ENCODE measurements at regions not wholly inside any gene's neighbourhood (a gene's known extent, or its start where the extent isn't known, plus 50 kb on each side); places are given as distances from the start of the nearest gene placed in this dataset.

- Histone ChIP-seq H2BK120ac (ENCODE audit: low read depth, low read length) (no peak overlapping the region), H3K4ac (ENCODE audit: low read depth, low read length) (no peak overlapping the region), H3K36me3 (ENCODE audit: control insufficient read depth, insufficient read depth, low read length) (no peaks in the 10 kb centered on the region), H3K27me3 (ENCODE audit: insufficient read depth, low read length, poor library complexity) (no peaks in the 10 kb centered on the region), H3K4me3 (ENCODE audit: low read length) (no peak overlapping the region), H4K8ac (ENCODE audit: low read depth, low read length) (no peak overlapping the region), H3K79me2 (ENCODE audit: control insufficient read depth, insufficient read depth, low read length) (no peaks in the 10 kb centered on the region), H3K4me1 (ENCODE audit: control insufficient read depth, low read depth, low read length) (no peaks in the 10 kb centered on the region), H3K18ac (ENCODE audit: low read length) (no peak overlapping the region), H2AK5ac (ENCODE audit: low read length) (no peak overlapping the region), H3K27ac (ENCODE audit: low read depth, low read length) (no peak overlapping the region), H2BK5ac (ENCODE audit: low read length) (no peak overlapping the region), H3K23ac (ENCODE audit: low read length) (no peak overlapping the region), H2BK15ac (replicated peaks; ENCODE audit: low read depth) (no peak overlapping the region), H4K5ac (ENCODE audit: low read length) (no peak overlapping the region), H3K56ac (ENCODE audit: low read length) (no peak overlapping the region), H3K9ac (ENCODE audit: low read length) (no peak overlapping the region), H3K79me1 (ENCODE audit: low read length) (no peaks in the 10 kb centered on the region), H3K4me2 (ENCODE audit: low read length) (no peak overlapping the region)
- DNase-seq = no peak
- no CpG with 5 or more reads among the region's 12 CpGs for WGBS (ENCODE audit: extremely low coverage, insufficient coverage, low lambda C conversion rate)
Observed at GRCh38 chr1:143619851-143620250, 351.9 kb downstream of the FAM72C start.

DNA sequence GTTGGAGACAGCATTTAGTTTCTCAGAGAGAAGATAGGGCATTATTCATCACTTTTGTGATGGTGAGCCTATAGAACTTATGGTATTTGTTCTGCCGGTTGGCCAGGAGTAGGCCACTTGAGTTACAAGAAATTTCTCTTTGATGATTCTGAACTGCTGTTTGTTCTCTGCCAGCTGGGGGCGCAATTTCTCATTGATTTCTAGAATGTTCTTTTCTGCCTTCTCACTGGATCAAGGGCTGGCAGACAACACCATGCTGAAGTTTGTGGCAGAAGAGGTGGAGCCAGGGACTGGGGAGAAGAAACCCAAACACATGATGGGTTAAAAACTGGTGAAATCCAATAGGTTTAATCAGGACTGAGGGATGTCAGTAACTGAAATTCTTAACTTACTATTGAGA is 360.6 kb downstream of the FAM72C start:
- Histone ChIP-seq H3K27me3 (ENCODE audit: insufficient read depth, low read length, poor library complexity) (no peaks in the 10 kb centered on the region), H3K4me1 (ENCODE audit: control insufficient read depth, low read depth, low read length) (no peaks in the 10 kb centered on the region), H2AK5ac (ENCODE audit: low read length) (no peak overlapping the region), H4K8ac (ENCODE audit: low read depth, low read length) (no peak overlapping the region), H4K5ac (ENCODE audit: low read length) (no peak overlapping the region), H3K79me2 (ENCODE audit: control insufficient read depth, insufficient read depth, low read length) (no peaks in the 10 kb centered on the region), H3K79me1 (ENCODE audit: low read length) (no peaks in the 10 kb centered on the region), H3K4ac (ENCODE audit: low read depth, low read length) (no peak overlapping the region), H3K36me3 (ENCODE audit: control insufficient read depth, insufficient read depth, low read length) (no peaks in the 10 kb centered on the region), H3K4me3 (ENCODE audit: low read length) (no peak overlapping the region), H3K9ac (ENCODE audit: low read length) (no peak overlapping the region), H3K27ac (ENCODE audit: low read depth, low read length) (no peak overlapping the region), H3K23ac (ENCODE audit: low read length) (no peak overlapping the region), H3K56ac (ENCODE audit: low read length) (no peak overlapping the region), H3K18ac (ENCODE audit: low read length) (no peak overlapping the region), H2BK15ac (replicated peaks; ENCODE audit: low read depth) (no peak overlapping the region), H2BK5ac (ENCODE audit: low read length) (no peak overlapping the region), H2BK120ac (ENCODE audit: low read depth, low read length) (no peak overlapping the region), H3K4me2 (ENCODE audit: low read length) (no peak overlapping the region)
- no CpG with 5 or more reads among the region's 2 CpGs for WGBS (ENCODE audit: extremely low coverage, insufficient coverage, low lambda C conversion rate)
- peak; percentile 6 for DNase-seq

GRCh38 chr1:143610196-143610595 is 361.6 kb downstream of the FAM72C start:
- H3K23ac ChIP-seq (ENCODE audit: low read length) = no peak overlapping the region
- DNase-seq = no peak
- H4K8ac ChIP-seq (ENCODE audit: low read depth, low read length) = no peak overlapping the region
- no CpG with 5 or more reads among the region's 11 CpGs for WGBS (ENCODE audit: extremely low coverage, insufficient coverage, low lambda C conversion rate)
- H2BK15ac ChIP-seq (replicated peaks; ENCODE audit: low read depth) = no peak overlapping the region
- H3K9ac ChIP-seq (ENCODE audit: low read length) = no peak overlapping the region
- H2AK5ac ChIP-seq (ENCODE audit: low read length) = no peak overlapping the region
- no peak overlapping the region for H3K18ac ChIP-seq (ENCODE audit: low read length)
- H3K4me3 ChIP-seq (ENCODE audit: low read length) = no peak overlapping the region
- no peak overlapping the region for H2BK120ac ChIP-seq (ENCODE audit: low read depth, low read length)
- no peak overlapping the region for H3K56ac ChIP-seq (ENCODE audit: low read length)
- no peaks in the 10 kb centered on the region for H3K4me1 ChIP-seq (ENCODE audit: control insufficient read depth, low read depth, low read length)
- no peak overlapping the region for H2BK5ac ChIP-seq (ENCODE audit: low read length)
- H3K4ac ChIP-seq (ENCODE audit: low read depth, low read length) = no peak overlapping the region
- H3K27me3 ChIP-seq (ENCODE audit: insufficient read depth, low read length, poor library complexity) = no peaks in the 10 kb centered on the region
- H3K27ac ChIP-seq (ENCODE audit: low read depth, low read length) = no peak overlapping the region
- H3K36me3 ChIP-seq (ENCODE audit: control insufficient read depth, insufficient read depth, low read length) = no peaks in the 10 kb centered on the region
- no peak overlapping the region for H4K5ac ChIP-seq (ENCODE audit: low read length)
- H3K79me2 ChIP-seq (ENCODE audit: control insufficient read depth, insufficient read depth, low read length) = no peaks in the 10 kb centered on the region
- H3K4me2 ChIP-seq (ENCODE audit: low read length) = no peak overlapping the region
- H3K79me1 ChIP-seq (ENCODE audit: low read length) = no peaks in the 10 kb centered on the region

GRCh38 chr1:143604887-143605286 is 366.9 kb downstream of the FAM72C start:
- H2BK5ac ChIP-seq (ENCODE audit: low read length) = no peak overlapping the region
- no peak overlapping the region for H3K4ac ChIP-seq (ENCODE audit: low read depth, low read length)
- H3K27me3 ChIP-seq (ENCODE audit: insufficient read depth, low read length, poor library complexity) = no peaks in the 10 kb centered on the region
- H4K8ac ChIP-seq (ENCODE audit: low read depth, low read length) = no peak overlapping the region
- H3K79me2 ChIP-seq (ENCODE audit: control insufficient read depth, insufficient read depth, low read length) = no peaks in the 10 kb centered on the region
- no peak overlapping the region for H3K4me3 ChIP-seq (ENCODE audit: low read length)
- H3K23ac ChIP-seq (ENCODE audit: low read length) = no peak overlapping the region
- H3K56ac ChIP-seq (ENCODE audit: low read length) = no peak overlapping the region
- DNase-seq = no peak
- no peaks in the 10 kb centered on the region for H3K79me1 ChIP-seq (ENCODE audit: low read length)
- H3K36me3 ChIP-seq (ENCODE audit: control insufficient read depth, insufficient read depth, low read length) = no peaks in the 10 kb centered on the region
- H4K5ac ChIP-seq (ENCODE audit: low read length) = no peak overlapping the region
- no peak overlapping the region for H2AK5ac ChIP-seq (ENCODE audit: low read length)
- H3K27ac ChIP-seq (ENCODE audit: low read depth, low read length) = no peak overlapping the region
- H3K4me2 ChIP-seq (ENCODE audit: low read length) = no peak overlapping the region
- no peak overlapping the region for H2BK120ac ChIP-seq (ENCODE audit: low read depth, low read length)
- H2BK15ac ChIP-seq (replicated peaks; ENCODE audit: low read depth) = no peak overlapping the region
- H3K9ac ChIP-seq (ENCODE audit: low read length) = no peak overlapping the region
- H3K18ac ChIP-seq (ENCODE audit: low read length) = no peak overlapping the region
- H3K4me1 ChIP-seq (ENCODE audit: control insufficient read depth, low read depth, low read length) = no peaks in the 10 kb centered on the region

GRCh38 chr1:143584508-143584907 is 387.3 kb downstream of the FAM72C start:
- H2BK120ac ChIP-seq (ENCODE audit: low read depth, low read length) = no peak overlapping the region
- H3K27ac ChIP-seq (ENCODE audit: low read depth, low read length) = no peak overlapping the region
- no CpG with 5 or more reads among the region's 4 CpGs for WGBS (ENCODE audit: extremely low coverage, insufficient coverage, low lambda C conversion rate)
- H3K4me2 ChIP-seq (ENCODE audit: low read length) = no peak overlapping the region
- H3K79me2 ChIP-seq (ENCODE audit: control insufficient read depth, insufficient read depth, low read length) = no peaks in the 10 kb centered on the region
- no peak overlapping the region for H3K9ac ChIP-seq (ENCODE audit: low read length)
- no peak overlapping the region for H3K4ac ChIP-seq (ENCODE audit: low read depth, low read length)
- no peak overlapping the region for H4K5ac ChIP-seq (ENCODE audit: low read length)
- no peak overlapping the region for H3K56ac ChIP-seq (ENCODE audit: low read length)
- no peaks in the 10 kb centered on the region for H3K4me1 ChIP-seq (ENCODE audit: control insufficient read depth, low read depth, low read length)
- no peak overlapping the region for H2BK5ac ChIP-seq (ENCODE audit: low read length)
- DNase-seq = no peak
- no peak overlapping the region for H3K18ac ChIP-seq (ENCODE audit: low read length)
- no peak overlapping the region for H2AK5ac ChIP-seq (ENCODE audit: low read length)
- H3K27me3 ChIP-seq (ENCODE audit: insufficient read depth, low read length, poor library complexity) = no peaks in the 10 kb centered on the region
- H3K36me3 ChIP-seq (ENCODE audit: control insufficient read depth, insufficient read depth, low read length) = no peaks in the 10 kb centered on the region
- H3K23ac ChIP-seq (ENCODE audit: low read length) = no peak overlapping the region
- H3K79me1 ChIP-seq (ENCODE audit: low read length) = no peaks in the 10 kb centered on the region
- H4K8ac ChIP-seq (ENCODE audit: low read depth, low read length) = no peak overlapping the region
- H2BK15ac ChIP-seq (replicated peaks; ENCODE audit: low read depth) = no peak overlapping the region
- no peak overlapping the region for H3K4me3 ChIP-seq (ENCODE audit: low read length)

DNA sequence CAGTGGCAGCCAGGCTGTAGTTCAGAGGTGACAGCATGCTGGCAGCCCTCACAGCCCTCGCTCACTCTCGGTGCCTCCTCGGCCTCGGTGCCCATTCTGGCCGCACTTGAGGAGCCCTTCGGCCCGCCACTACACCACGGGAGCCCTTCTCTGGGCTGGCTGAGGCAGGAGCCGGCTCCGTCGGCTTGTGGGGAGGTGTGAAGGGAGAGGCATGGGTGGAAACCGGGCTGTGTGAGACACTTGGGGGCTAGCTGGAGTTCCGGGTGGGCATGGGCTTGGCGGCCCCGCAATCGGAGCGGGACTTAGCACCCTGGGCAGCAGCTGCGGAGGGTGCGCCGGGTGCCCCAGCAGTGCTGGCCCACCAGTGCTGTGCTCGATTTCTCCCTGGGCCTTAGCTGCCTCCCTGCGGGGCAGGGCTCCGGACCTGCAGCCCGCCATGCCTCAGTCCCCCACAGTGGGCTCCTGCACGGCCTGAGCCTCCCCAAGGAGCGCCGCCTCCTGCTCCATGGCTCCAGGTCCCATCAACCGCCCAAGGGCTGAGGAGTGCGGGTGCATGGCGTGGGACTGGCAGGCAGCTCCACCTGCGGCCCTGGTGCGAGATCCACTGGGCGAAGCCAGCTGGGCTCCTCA is 396.8 kb downstream of the FAM72C start:
- H3K36me3 ChIP-seq (ENCODE audit: control insufficient read depth, insufficient read depth, low read length) = no peaks in the 10 kb centered on the region
- H4K5ac ChIP-seq (ENCODE audit: low read length) = no peak overlapping the region
- H3K23ac ChIP-seq (ENCODE audit: low read length) = no peak overlapping the region
- H3K4me2 ChIP-seq (ENCODE audit: low read length) = no peak overlapping the region
- no peak overlapping the region for H2AK5ac ChIP-seq (ENCODE audit: low read length)
- H3K79me1 ChIP-seq (ENCODE audit: low read length) = no peaks in the 10 kb centered on the region
- WGBS (ENCODE audit: extremely low coverage, insufficient coverage, low lambda C conversion rate) = no CpG with 5 or more reads among the region's 33 CpGs
- no peak overlapping the region for H3K4me3 ChIP-seq (ENCODE audit: low read length)
- H3K4me1 ChIP-seq (ENCODE audit: control insufficient read depth, low read depth, low read length) = no peaks in the 10 kb centered on the region
- H3K56ac ChIP-seq (ENCODE audit: low read length) = no peak overlapping the region
- no peak overlapping the region for H2BK5ac ChIP-seq (ENCODE audit: low read length)
- H3K27me3 ChIP-seq (ENCODE audit: insufficient read depth, low read length, poor library complexity) = no peaks in the 10 kb centered on the region
- no peak overlapping the region for H3K4ac ChIP-seq (ENCODE audit: low read depth, low read length)
- H2BK15ac ChIP-seq (replicated peaks; ENCODE audit: low read depth) = no peak overlapping the region
- H3K18ac ChIP-seq (ENCODE audit: low read length) = no peak overlapping the region
- H3K79me2 ChIP-seq (ENCODE audit: control insufficient read depth, insufficient read depth, low read length) = no peaks in the 10 kb centered on the region
- DNase-seq = no peak
- no peak overlapping the region for H2BK120ac ChIP-seq (ENCODE audit: low read depth, low read length)
- H4K8ac ChIP-seq (ENCODE audit: low read depth, low read length) = no peak overlapping the region
- no peak overlapping the region for H3K27ac ChIP-seq (ENCODE audit: low read depth, low read length)
- H3K9ac ChIP-seq (ENCODE audit: low read length) = no peak overlapping the region

All from mesendoderm (in vitro differentiated cells).